Stimulated activated CD8-positive, alpha-beta memory T cell treated with anti-CD3 and anti-CD28 coated beads, Interleukin-12 subunit alpha, Interleukin-12 subunit beta, amount 100 ng/mL, for 24 hours (primary cell): ENCODE measurements at regions not wholly inside any gene's neighbourhood (a gene's known extent, or its start where the extent isn't known, plus 50 kb on each side); places are given as distances from the start of the nearest gene placed in this dataset.
"Not testable (repeated sequence)": the region's sequence is repeated elsewhere in the genome, so short reads cannot be mapped to it uniquely, and the experiment has no call there.

ENCODE experiments used
- DNase-seq: peaks from one replicate; pipeline ENCODE4 v3.0.0-alpha.2; 2020; ENCODE audit errors: extremely low read depth

DNA sequence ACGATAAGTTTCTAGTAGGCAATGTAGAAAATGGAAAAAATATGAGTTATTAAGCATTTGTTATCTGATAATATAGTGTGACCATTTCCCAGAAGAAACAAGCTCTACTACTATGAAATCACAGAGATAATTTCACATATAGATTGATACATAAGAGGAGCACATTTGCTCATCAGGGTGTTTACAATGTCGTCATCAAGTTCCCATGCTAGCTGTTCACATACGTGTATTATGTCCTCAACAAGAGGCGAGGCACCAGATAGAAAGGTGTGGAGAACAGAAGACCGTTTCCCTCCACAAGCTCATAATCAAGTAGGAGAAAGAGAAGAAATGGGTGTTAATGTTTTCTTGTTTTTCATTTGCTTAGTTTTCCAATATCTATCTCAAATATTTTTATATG lies 326.1 kb upstream of the ARID1B start:
- no peak for DNase-seq

DNA sequence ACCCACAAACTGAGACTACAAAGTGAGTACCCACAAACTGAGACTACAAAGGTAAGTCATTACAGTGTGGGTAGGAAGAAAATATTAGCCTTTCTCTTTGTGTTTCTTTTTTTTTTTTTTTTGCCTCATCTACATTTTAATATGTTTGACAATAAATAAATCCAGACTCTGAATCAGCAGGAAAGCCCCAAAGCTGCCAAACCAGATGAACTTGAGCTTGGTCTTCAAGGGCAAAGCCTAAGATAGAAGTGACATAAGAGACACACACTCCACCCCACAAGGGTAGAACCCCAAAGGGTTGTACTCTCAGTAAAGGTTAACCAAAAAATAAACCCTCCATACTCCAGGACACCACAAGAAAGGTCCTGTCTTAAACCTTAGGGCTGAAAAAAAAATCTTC lies 326.8 kb upstream of the ARID1B start:
- DNase-seq = no peak

DNA sequence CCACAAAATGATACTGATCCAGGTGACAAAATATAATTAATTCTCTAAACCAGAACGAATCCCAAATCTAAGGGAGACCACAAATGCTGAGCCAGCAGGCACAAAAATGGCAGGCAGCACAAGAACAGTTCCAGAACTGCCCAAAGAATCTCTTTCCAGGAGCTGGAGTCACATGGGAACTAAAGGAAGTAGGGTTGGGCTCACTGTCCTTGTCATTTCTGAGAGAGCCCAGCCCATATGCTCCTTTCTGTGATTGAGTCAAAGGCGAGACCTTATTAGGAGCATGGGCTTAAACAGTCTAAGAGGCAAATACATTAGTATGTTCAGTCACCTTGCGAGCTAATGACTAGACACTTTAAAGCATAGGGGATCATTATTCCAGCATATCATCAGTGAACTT lies 327.6 kb upstream of the ARID1B start:
- DNase-seq = no peak

DNA sequence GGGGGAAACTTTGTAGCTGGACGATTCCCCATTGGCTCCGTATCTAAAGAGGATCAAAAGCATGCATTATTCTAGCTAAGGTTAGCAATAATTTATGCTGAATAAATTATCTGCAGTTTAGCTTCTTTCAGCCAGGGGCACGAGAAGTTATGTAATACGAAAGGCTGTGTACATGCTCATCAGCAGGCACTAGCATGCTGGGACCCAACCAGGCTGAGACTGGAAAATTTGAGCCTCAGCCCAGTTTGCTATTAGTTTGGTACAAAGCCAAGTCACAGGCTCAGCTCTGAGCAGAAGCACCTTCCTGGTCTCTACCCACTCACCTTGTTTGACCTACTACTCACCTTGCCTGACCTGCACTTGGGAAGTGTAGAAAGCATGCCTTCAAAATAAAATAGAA lies 328.1 kb upstream of the ARID1B start:
- DNase-seq = no peak

DNA sequence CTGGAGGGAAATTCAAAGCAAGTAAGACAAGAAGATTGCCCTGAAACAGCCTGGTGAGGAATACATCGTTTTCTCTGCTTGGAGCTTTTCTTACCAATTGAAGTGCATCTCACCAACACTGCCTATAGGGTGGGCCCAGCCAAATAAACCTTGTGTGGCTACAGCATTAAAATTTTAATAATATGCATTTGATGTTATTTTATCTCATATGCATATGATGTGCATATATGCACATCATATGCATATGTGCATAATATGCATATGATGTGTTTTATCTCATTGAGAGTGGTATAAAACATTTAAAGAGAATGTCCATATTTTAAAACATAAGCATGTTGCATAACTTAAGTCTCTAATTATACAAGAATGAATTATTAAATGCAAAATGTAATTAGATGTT lies 328.6 kb upstream of the ARID1B start:
- no peak for DNase-seq

DNA sequence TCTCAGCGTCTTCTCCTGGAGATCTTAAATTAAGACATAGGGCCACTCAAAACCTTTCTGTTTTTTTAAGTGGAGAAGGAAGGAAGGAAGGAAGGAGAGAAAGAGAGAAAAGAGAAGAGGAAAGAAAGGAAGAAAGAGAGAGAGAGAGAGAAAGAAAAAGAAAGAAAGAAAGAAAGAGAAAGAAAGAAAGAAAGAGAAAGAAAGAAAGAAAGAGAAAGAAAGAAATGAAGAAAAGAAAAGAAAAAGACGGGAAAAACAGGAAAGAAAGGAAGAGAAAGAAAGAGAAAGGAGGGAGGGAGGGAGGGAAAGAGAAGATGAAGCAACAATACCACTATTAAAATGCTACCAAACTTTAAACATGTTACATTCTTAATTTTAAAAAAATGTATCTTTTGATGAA lies 336.5 kb upstream of the ARID1B start:
- no peak for DNase-seq

DNA sequence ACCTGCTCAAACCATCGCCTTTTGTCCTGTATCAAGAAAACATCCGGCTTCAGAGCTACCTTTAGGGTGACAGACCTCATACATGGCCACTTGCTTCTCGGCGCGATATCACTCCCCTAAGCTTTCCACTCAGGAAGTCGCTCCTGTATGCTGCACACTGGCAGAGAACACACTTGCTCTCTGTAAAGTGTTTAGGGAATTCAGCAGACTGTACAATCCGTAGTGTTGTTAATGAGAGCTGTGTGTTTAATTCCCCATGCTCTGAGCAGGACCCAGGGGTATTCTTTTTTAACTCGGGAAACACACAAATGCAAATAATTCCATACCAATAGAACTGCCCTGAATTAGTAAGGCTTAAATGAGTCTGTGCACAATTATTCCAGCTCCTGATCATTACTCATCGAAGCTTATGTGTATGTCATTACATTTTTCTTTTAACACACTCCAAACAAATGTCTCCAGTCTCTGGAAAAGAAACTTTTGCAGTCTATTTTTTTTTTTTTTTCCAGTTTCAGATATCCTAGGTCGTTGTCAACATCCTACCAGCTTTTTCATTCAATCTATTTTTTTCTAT lies 338.7 kb upstream of the ARID1B start:
- DNase-seq = no peak

DNA sequence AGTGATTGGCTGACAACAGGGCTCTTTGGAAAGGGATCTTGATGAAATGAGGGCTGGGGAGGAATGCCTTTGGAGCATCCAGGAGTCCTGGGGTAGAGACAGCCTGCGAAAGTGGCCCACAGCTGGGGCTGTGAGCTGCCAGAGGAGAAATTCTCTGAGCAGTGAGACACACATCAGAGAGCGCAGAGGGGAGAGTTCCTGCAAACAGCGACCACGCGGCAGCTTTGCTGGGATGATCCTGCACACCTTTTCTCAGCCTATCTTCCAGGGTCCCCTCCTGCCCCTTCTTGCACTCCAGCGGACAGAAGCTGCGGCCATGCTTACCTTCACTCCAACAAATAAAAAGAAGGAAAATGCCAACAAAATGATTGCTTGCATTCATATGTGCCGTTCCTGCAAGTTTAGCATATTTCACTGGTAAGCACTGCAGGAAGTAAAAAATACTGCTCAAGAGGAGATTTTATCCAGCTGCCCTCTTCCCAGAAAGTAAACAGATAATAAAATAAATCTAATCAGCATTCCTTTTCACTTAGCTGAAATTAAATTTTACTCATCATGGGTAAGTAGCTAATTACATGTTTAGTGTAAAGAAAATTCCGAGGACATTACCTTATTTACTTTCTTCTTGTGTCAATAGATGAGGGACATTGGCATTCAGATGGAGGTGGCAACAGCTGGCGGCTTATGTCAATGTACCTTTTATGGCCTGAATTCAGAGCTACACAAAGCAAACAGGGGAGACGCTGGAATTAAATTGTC lies 339.9 kb upstream of the ARID1B start:
- no peak for DNase-seq

DNA sequence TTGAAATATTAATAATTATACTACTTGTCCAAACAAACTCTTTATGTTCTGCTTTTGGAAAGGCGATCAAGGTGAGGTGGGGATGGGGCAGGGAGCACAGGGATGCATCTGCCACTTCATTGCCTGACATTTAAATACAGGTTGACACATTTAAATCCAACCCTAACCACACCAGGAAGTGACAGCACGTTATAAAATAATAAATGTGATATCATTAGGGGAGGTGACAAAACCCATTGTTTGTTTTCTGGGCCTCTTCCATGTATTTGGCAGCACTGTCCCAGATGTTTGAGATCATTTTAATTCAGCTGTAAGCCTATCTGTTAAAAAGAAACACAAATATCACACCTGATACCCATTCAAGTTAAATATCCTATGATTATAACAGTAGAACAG lies 342.4 kb upstream of the ARID1B start:
- no peak for DNase-seq

DNA sequence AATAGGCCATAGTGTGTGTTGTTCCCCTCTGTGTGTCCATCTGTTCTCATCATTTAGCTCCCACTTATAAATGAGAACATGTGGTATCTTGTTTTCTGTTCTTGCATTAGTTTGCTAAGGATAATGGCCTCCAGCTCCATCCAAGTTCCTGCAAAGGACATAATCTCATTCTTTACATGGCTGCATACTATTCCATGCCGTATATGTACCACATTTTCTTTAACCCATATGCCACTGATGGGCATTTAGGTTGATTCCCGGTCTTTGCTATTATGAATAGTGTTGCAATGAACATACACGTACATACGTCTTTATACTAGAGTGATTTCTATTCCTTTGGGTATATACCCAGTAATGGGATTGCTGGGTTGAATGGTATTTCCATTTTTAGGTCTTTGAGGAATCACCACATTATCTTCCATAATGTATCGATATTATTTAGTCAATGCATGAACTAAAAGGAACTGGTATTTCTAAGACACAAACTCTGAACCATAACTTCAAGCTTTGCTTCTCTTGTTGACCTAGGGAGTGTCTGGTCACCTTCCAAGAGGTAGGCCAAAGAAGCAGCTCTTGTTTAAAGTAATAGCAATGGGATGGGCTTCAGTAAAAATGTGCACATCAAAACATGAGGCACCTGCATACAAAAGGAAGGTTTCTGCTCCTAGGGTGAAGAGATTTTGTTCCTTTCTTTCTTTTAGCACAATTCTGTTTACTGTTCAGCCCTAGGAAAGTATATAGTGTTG lies 343.0 kb upstream of the ARID1B start:
- DNase-seq = no peak

DNA sequence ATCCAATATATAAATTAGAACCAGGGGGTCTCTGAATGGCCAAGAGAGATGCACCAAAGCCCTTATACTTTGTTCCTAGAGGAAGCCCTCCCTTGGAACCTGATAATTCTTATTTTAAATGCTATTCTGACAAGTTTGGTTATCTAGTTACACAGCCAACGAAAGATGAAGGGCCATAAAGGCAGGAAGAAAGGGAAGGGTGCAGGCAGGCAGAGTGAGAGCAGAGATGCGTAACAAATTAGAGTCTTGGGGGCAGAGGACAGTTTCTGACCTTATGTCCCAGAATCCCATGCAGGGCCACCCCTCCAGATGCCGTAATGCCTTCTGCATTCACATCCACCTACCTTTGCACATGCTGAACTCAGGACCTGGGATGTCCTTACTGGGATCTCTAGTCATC lies 344.6 kb upstream of the ARID1B start:
- no peak for DNase-seq

DNA sequence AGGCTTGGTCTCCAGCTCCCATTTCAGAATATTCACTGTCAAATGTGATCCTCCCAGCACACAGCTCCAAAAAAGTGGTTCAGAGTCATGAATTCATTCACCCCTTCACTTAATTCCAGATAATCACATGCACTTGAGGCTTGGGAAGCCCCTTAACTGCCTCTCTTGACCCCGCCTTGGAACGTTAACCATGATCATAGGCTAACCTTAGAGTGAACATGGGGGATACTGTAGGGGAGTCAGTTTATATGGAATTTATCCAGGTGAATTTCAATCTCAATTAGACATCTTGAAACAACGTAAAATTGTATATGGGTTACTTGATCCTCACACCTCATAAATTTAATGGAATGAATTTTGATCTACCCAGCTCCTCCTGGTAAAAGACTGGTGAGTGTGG lies 346.8 kb upstream of the ARID1B start:
- DNase-seq = no peak

DNA sequence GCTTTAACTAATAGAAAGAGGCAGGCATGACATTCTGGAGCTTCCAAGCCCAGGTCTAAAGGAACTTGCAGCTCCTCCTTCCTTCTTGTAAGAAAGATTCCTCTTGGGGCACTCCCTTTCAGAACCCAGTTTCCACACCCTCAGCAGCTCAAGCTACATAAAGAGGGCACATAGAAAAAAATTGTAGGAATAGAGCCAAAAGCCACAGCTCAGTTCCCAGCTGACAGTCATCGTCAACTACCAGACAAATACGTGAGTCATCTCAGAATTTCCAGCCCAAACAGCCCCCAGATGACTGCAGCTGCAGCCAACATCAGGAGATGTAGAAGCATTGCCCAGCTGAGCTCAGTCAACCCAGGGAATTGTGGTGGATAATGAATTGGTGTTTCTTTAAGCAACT lies 349.8 kb upstream of the ARID1B start:
- DNase-seq = no peak

DNA sequence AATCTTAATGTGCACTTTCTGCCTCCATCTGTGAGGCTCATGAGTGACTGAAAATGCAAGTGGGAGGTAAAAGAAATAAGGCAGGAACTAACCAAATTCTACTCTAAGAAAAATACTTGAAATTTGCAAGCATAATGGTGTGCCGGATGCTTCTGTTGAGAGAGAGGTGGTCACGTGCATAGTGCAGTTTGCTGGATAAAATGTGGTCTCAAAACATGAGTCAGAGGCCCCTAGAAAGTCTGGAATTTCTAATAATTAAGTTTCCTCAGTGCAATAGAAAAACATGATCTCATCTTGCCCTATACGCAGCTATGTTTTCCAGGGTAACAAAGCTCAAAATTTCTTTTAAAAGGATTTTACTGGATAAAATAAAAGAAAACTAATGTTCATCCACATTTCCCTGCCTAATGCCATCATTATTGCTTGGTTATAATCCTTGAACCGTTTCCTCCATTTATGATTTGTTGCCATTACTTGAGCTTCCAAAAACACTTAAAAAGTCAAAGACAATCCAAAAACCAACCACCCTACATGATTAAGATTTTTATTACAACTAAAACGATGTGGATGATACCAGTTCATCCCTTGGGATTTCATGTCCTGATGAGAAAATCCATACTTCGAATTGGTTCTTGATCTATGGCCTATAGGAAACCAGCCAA lies 351.7 kb upstream of the ARID1B start:
- DNase-seq = no peak

DNA sequence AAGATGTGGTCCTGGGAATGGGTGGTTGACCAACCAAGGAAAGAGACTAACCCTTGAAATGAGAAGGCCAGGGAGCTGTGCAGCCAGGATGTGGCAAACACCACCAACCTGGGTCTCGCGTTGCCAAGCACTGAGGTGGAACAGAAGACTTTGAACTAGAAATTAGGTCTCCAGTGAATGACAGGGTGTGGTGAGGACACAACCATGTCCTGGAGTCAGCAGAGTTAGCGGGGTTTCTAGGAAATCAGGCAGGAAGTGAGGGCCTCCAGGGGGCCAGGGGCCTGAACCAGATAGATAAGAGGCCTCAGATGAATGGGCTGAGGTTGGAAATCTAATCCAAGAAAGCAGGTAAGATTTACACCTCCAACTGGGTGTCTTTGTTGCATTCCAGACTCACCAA lies 353.3 kb upstream of the ARID1B start:
- DNase-seq = no peak

DNA sequence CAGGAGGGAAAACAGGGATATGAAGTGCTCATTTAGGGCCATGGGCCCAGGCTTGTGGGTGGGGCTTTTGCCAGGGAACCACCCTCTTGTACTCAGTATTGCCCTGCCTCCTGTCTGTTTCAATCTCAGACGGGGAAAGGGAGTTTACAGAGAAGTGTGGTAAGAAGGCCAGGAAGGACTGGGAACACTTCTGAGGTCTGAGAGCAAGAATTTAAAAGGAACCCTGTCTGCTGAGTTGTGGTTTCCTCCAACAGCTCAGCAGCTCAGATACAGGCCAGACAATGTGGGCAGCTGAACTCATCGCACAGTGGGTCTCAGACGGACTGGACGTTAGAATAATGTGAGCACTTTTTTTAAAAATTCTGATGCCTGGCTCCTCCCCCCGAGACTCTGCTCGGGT lies 354.1 kb upstream of the ARID1B start:
- no peak for DNase-seq

DNA sequence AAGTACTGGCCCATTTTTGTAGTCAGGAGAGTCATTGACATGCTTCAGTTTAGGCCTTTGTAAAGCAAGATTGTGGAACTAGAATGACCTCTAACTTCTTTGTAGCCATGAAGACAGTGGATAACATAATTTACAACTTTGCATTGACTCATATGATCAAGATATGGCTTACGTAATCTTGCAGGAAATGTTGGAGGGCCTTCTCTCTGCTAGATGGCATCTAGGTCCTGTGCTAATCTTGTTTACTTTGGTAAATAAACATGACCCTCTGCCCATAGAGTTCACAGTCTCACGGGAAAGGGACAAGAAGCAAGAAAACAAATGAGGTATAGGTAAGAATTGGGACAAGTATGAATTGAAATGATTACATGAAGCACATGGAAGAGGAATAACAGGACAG lies 355.2 kb upstream of the ARID1B start:
- DNase-seq = no peak

DNA sequence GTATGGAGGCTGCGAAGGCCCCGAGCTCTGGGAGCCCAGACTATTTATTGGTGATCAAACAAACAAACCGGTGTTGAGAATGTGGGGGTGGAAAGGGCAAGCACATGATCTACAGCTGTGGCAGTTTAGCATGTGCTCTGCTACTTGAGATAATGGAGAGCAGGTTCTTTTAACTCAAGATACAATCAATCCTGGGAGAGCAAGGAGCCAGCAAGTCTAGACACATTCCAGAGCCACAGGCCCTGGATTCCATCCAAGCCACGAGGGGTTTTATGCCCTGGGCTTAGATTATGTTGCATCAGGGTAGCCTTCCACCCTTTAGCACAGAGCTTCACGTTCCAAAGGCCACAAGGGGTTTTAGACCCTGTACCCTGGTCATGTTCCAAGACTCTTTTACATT lies 355.9 kb upstream of the ARID1B start:
- DNase-seq = not testable (repeated sequence)

DNA sequence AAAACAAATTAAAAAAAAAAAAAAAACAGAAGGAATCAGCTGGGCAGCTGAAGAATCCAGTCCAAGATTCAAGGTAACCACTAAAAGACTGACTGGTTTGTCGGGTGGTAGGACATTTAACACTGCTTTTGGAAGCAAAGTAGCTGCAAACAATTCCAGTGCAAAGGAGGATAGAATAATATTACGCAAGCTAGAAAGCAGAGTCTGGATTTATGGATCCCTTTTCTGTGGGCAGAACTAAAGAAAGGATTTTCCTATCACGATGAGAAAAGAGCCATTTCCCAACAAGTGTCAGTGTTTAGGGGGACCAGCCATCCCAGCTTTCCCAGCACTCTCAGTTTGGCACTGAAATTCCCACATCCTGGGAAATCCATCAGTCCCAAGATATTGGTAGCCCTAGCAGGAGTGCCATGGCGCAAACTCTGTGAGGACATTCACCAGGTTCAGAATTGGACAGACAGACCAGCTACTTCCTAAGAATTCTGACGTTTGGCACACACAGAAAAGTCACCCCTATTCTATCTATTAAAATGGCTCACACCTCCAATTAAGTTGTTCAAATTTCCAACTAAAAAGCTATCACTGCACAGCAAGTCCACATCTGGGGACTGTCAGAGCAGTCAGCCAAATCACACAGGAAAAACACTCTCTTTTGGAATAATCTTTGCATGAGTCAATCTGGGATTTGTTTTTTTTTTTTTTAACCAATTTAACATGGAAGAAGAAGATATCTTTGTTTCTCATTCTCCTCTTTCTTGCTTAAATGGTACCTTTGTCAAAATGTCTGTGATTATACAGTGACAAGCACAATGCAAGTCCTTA lies 356.8 kb upstream of the ARID1B start:
- no peak for DNase-seq

DNA sequence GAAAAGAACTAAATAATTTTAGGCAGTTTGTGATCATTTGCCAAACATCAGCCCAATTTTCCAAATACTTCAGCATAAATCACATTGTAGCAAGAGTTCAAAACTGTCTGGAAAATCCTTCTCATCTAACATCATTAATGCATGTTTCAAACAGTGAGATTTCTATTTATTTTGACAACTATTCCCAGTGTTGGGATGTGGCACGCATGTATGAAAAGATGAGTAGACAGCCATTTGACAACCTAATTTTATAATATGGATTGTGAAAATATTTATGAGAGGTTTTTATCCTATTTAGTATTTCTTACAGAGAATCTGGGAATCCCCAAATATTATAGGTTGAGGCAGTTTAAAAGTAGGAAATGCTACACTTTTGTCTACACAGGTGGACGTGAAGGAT lies 357.6 kb upstream of the ARID1B start:
- no peak for DNase-seq

DNA sequence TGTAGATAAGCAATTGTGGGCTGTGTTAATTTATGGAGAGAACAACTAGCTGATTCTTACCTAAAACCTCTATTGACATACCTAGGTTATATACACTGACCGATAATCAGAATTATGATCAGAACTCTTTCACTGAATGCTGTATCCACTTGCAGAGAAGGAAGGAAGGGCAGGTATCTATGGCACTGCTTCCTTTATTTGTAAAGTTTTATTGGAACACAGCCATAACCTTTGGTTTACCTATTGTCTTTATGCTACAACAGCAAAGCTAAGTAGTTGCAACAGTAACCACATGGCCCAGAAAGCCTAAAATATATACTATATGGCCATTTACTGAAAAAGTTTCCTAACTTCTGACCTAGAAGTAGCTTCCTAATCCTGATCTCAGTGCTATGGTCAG lies 358.9 kb upstream of the ARID1B start:
- no peak for DNase-seq

DNA sequence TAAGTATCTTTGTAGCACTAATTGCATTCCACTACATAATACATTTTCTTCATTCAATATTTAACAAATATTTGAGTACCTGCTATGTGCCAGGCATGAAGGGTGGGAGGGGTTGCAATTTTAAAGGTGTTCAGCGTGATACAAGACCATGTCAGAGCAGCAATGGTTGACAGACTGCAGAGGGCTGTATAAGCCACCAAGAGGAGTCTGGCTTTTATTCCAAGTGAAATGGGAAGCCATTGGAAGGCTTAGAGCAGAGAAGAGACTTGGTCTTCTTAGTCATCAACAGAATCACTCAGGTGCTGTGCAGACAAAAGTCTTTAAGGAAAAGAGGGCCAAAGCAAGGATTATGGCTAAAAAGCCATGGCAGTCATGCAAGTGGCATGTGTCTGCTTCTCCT lies 360.8 kb upstream of the ARID1B start:
- DNase-seq = no peak
